GM23338 (cell line): ENCODE measurements at regions not wholly inside any gene's neighbourhood (a gene's known extent, or its start where the extent isn't known, plus 50 kb on each side); places are given as distances from the start of the nearest gene placed in this dataset.

ENCODE experiments used
- ATAC-seq: fragments of 200-7000 bp; cut with Tn5 transposase; 3 replicates; pipeline ENCODE4 v1.9.1; 2020
- DNase-seq: peaks from one replicate; pipeline ENCODE4 v3.0.0-alpha.2; 2015; ENCODE audit warnings: low spot score
- H2AFZ ChIP-seq: fragments of 200-600 bp; sonication (generic); 2 replicates; pipeline ENCODE4 v1.8.0; 2016; ENCODE audit warnings: antibody characterized with exemption, mild to moderate bottlenecking, moderate library complexity
- H3F3A ChIP-seq: fragments of 200-600 bp; sonication (generic); replicated peaks from 2 replicates; pipeline ENCODE4 v1.8.0; 2017; ENCODE audit warnings: antibody characterized with exemption, mixed run types, low read depth
- H3K27ac ChIP-seq: fragments of 200-600 bp; sonication (generic); 2 replicates; pipeline ENCODE4 v1.6.1; 2016; ENCODE audit warnings: low read depth
- H3K27me3 ChIP-seq: fragments of 200-600 bp; sonication (generic); 2 replicates; pipeline ENCODE4 v1.8.0; 2016; ENCODE audit warnings: mild to moderate bottlenecking, mixed run types, moderate library complexity; ENCODE audit not compliant: insufficient read depth
- H3K36me3 ChIP-seq: fragments of 200-600 bp; sonication (generic); 2 replicates; pipeline ENCODE4 v1.8.0; 2016; ENCODE audit warnings: mild to moderate bottlenecking; ENCODE audit not compliant: insufficient read depth
- H3K4me1 ChIP-seq: fragments of 200-600 bp; sonication (generic); 2 replicates; pipeline ENCODE4 v1.8.0; 2016; ENCODE audit warnings: mild to moderate bottlenecking, moderate library complexity; ENCODE audit not compliant: insufficient read depth
- H3K4me2 ChIP-seq: fragments of 200-600 bp; sonication (generic); 2 replicates; pipeline ENCODE4 v1.7.1; 2017; ENCODE audit warnings: mixed run types
- H3K4me3 ChIP-seq: fragments of 200-600 bp; sonication (generic); 2 replicates; pipeline ENCODE4 v1.6.1; 2016; ENCODE audit warnings: mixed run types
- H3K79me2 ChIP-seq: fragments of 200-600 bp; sonication (generic); replicated peaks from 2 replicates; pipeline ENCODE4 v1.8.0; 2017; ENCODE audit warnings: mild to moderate bottlenecking; ENCODE audit not compliant: insufficient read depth
- H3K9me2 ChIP-seq: fragments of 200-600 bp; sonication (generic); 2 replicates; pipeline ENCODE4 v1.8.0; 2017; ENCODE audit not compliant: insufficient read depth
- H4K20me1 ChIP-seq: fragments of 200-600 bp; sonication (generic); replicated peaks from 2 replicates; pipeline ENCODE4 v1.8.0; 2017; ENCODE audit warnings: mild to moderate bottlenecking; ENCODE audit not compliant: insufficient read depth
- H3K27ac Mint-ChIP-seq: 2 replicates; pipeline ENCODE4 v1.8.0; 2020; ENCODE audit warnings: inconsistent platforms, mild to moderate bottlenecking, moderate library complexity, mixed read lengths
- H3K27me3 Mint-ChIP-seq: 3 replicates; pipeline ENCODE4 v1.8.0; 2022; ENCODE audit warnings: low read depth, mild to moderate bottlenecking, moderate library complexity, mixed read lengths, inconsistent platforms; ENCODE audit not compliant: insufficient read depth, poor library complexity
- H3K36me3 Mint-ChIP-seq: 3 replicates; pipeline ENCODE4 v1.8.0; 2021; ENCODE audit warnings: low read depth, mild to moderate bottlenecking, inconsistent platforms, moderate library complexity, mixed read lengths
- H3K4me1 Mint-ChIP-seq: 3 replicates; pipeline ENCODE4 v1.8.0; 2020; ENCODE audit warnings: mild to moderate bottlenecking, inconsistent platforms, mixed read lengths
- H3K4me3 Mint-ChIP-seq: 3 replicates; pipeline ENCODE4 v1.8.0; 2021; ENCODE audit warnings: moderate library complexity, mild to moderate bottlenecking, inconsistent platforms, mixed read lengths
- H3K9me3 Mint-ChIP-seq: 3 replicates; pipeline ENCODE4 v1.8.0; 2020; ENCODE audit warnings: moderate library complexity, mild to moderate bottlenecking, inconsistent platforms, mixed read lengths
- CTCF ChIP-seq, 2 experiments: fragments of 200-600 bp in 1 of 2; sonication (generic) in 1 of 2; conservative IDR thresholded peaks; 2 replicates each; pipeline versions ENCODE4 v1.5.1 to v1.6.1; 2016 to 2017; ENCODE audit warnings: antibody characterized with exemption in 2 of 2, low read depth in 2 of 2, mild to moderate bottlenecking in 2 of 2, moderate library complexity in 1 of 2
- EZH2phosphoT487 ChIP-seq: fragments of 200-600 bp; sonication (generic); IDR thresholded peaks from one replicate; pipeline ENCODE4 v1.8.1; 2018; ENCODE audit warnings: antibody characterized with exemption; ENCODE audit not compliant: unreplicated experiment
- POLR2AphosphoS5 ChIP-seq: IDR thresholded peaks from 2 replicates; pipeline ENCODE4 v1.6.1; 2016; ENCODE audit warnings: antibody characterized with exemption, low read depth
- REST ChIP-seq: IDR thresholded peaks from one replicate; pipeline ENCODE4 v1.6.1; 2018; ENCODE audit warnings: antibody characterized with exemption; ENCODE audit not compliant: unreplicated experiment
- ZNF462 ChIP-seq: fragments of 250-450 bp; sonication (Bioruptor Pico); IDR thresholded peaks from 2 replicates; pipeline ENCODE4 v1.5.0; 2020; ENCODE audit warnings: mild to moderate bottlenecking, moderate library complexity

- TF ChIP-seq ZNF462 (CRISPR knock-in tag) (no peak), CTCF (conservative IDR thresholded peaks at IDR 0.05; ENCODE audit: low read depth in 2 of 2) (no peak)
Observed at GRCh38 chr16:17835118-17835876, 364.5 kb upstream of the XYLT1 start (continued).

GRCh38 chr16:17832738-17833137 is 362.0 kb upstream of the XYLT1 start:
- no peak for ATAC-seq
- H3K27ac Mint-ChIP-seq, result no peak overlapping the region
- Histone ChIP-seq H3K9me2 (peaks cover 5% of the 10 kb centered on the region; the same call in 1 of the 2 replicates), H3K4me3 (no peak overlapping the region), H2AFZ (no peak overlapping the region), H3K36me3 (no peaks in the 10 kb centered on the region), H3K4me1 (peaks cover 20% of the 10 kb centered on the region), H3K27me3 (no peaks in the 10 kb centered on the region), H3K79me2 (no peaks in the 10 kb centered on the region), H3K27ac (no peak overlapping the region), H3F3A (no peaks in the 10 kb centered on the region), H3K4me2 (no peak overlapping the region), H4K20me1 (no peaks in the 10 kb centered on the region)
- no peak for DNase-seq
- no peaks in the 10 kb centered on the region for H3K27me3 Mint-ChIP-seq
- no peak overlapping the region for H3K4me3 Mint-ChIP-seq
- TF ChIP-seq REST (no peak), EZH2phosphoT487 (no peak), POLR2AphosphoS5 (no peak)
- H3K36me3 Mint-ChIP-seq, result no peaks in the 10 kb centered on the region
- no peaks in the 10 kb centered on the region for H3K4me1 Mint-ChIP-seq
- no peaks in the 10 kb centered on the region for H3K9me3 Mint-ChIP-seq
